ENCODE measurements at regions not wholly inside any gene's neighbourhood (a gene's known extent, or its start where the extent isn't known, plus 50 kb on each side); places are given as distances from the start of the nearest gene placed in this dataset.

DNA sequence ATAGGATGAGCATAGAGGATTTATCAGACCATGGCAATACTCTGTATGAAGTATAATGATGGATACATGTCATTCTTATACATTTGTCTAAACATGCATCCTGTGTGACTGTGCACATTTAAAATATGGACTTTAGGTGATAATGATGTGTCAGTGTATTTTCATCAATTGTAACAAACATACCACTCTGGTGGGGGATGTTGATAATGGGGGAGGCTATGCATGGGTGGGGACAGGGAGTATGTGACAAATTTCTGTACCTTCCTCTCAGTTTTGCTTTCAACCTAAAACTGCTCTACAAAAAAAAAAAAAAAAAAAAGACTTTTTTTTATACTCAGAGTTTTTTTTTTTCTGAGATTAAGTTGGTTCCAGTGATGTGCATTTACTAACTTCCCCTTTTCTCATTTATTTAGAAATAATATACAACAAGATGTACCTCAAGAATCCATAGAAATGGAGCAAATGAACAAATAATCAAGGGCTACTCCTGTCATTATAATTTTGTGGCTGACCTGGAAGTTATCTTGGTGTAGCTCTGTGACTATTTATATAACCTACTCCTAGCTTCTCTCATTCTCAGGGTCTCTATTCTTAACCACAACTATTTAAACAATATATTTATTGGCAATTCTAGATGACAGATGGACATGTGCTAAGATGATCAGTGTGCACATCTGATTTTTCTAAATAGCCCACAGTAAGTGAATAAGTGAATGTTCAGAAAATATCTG lies 108.9 kb upstream of the ITGA4 start:
- H3K4me1 Mint-ChIP-seq (ENCODE audit: unreplicated experiment): no peaks in the 10 kb centered on the region
- no peak for TF ChIP-seq CTCF (IDR thresholded peaks at IDR 0.05)
- no peaks in the 10 kb centered on the region for H3K36me3 Mint-ChIP-seq (ENCODE audit: unreplicated experiment)

GRCh38 chr2:181352158-181352557 lies 105.0 kb upstream of the ITGA4 start:
- Mint-ChIP-seq H3K36me3 (ENCODE audit: unreplicated experiment) (no peaks in the 10 kb centered on the region), H3K27ac (ENCODE audit: unreplicated experiment) (no peak overlapping the region), H3K9me3 (ENCODE audit: unreplicated experiment) (no peaks in the 10 kb centered on the region), H3K4me1 (ENCODE audit: unreplicated experiment) (peaks cover 2% of the 10 kb centered on the region), H3K4me3 (ENCODE audit: unreplicated experiment) (no peak overlapping the region), H3K27me3 (ENCODE audit: unreplicated experiment) (no peaks in the 10 kb centered on the region)
- no peak for TF ChIP-seq CTCF (IDR thresholded peaks at IDR 0.05)
- no peak for DNase-seq (ENCODE audit: extremely low spot score, unreplicated experiment)

More for the DNA sequence above, 108.9 kb upstream of the ITGA4 start:
- Mint-ChIP-seq H3K9me3 (ENCODE audit: unreplicated experiment) (peaks cover 4% of the 10 kb centered on the region), H3K4me3 (ENCODE audit: unreplicated experiment) (no peak overlapping the region), H3K27me3 (ENCODE audit: unreplicated experiment) (no peaks in the 10 kb centered on the region), H3K27ac (ENCODE audit: unreplicated experiment) (no peak overlapping the region)
- DNase-seq (ENCODE audit: extremely low spot score, unreplicated experiment): no peak

GRCh38 chr2:181354626-181355025 lies 102.6 kb upstream of the ITGA4 start:
- Mint-ChIP-seq H3K27me3 (ENCODE audit: unreplicated experiment) (no peaks in the 10 kb centered on the region), H3K4me1 (ENCODE audit: unreplicated experiment) (peaks cover 2% of the 10 kb centered on the region)
- DNase-seq (ENCODE audit: extremely low spot score, unreplicated experiment): no peak

GRCh38 chr2:181356526-181357130 lies 100.6 kb upstream of the ITGA4 start:
- Mint-ChIP-seq H3K27me3 (ENCODE audit: unreplicated experiment) (no peaks in the 10 kb centered on the region), H3K9me3 (ENCODE audit: unreplicated experiment) (no peaks in the 10 kb centered on the region), H3K36me3 (ENCODE audit: unreplicated experiment) (no peaks in the 10 kb centered on the region), H3K27ac (ENCODE audit: unreplicated experiment) (no peak overlapping the region), H3K4me1 (ENCODE audit: unreplicated experiment) (peaks cover 2% of the 10 kb centered on the region), H3K4me3 (ENCODE audit: unreplicated experiment) (no peak overlapping the region)
- TF ChIP-seq CTCF (IDR thresholded peaks at IDR 0.05): no peak
- no peak for DNase-seq (ENCODE audit: extremely low spot score, unreplicated experiment)

More at GRCh38 chr2:181354626-181355025, 102.6 kb upstream of the ITGA4 start:
- TF ChIP-seq CTCF (IDR thresholded peaks at IDR 0.05): no peak
- no peak overlapping the region for H3K27ac Mint-ChIP-seq (ENCODE audit: unreplicated experiment)
- no peaks in the 10 kb centered on the region for H3K9me3 Mint-ChIP-seq (ENCODE audit: unreplicated experiment)
- H3K36me3 Mint-ChIP-seq (ENCODE audit: unreplicated experiment): no peaks in the 10 kb centered on the region
- no peak overlapping the region for H3K4me3 Mint-ChIP-seq (ENCODE audit: unreplicated experiment)

- no peak overlapping the region for H3K4me3 Mint-ChIP-seq (ENCODE audit: unreplicated experiment)
- no peak for TF ChIP-seq CTCF (IDR thresholded peaks at IDR 0.05)
- H3K4me1 Mint-ChIP-seq (ENCODE audit: unreplicated experiment): peaks cover 2% of the 10 kb centered on the region
- H3K36me3 Mint-ChIP-seq (ENCODE audit: unreplicated experiment): no peaks in the 10 kb centered on the region
- H3K27me3 Mint-ChIP-seq (ENCODE audit: unreplicated experiment): no peaks in the 10 kb centered on the region
- DNase-seq (ENCODE audit: extremely low spot score, unreplicated experiment): no peak
- no peaks in the 10 kb centered on the region for H3K9me3 Mint-ChIP-seq (ENCODE audit: unreplicated experiment)
- H3K27ac Mint-ChIP-seq (ENCODE audit: unreplicated experiment): no peak overlapping the region
Measured at GRCh38 chr2:181357979-181358378, 99.2 kb upstream of the ITGA4 start.
